Thoracic aorta (tissue), 2 donors: ENCODE measurements at regions not wholly inside any gene's neighbourhood (a gene's known extent, or its start where the extent isn't known, plus 50 kb on each side); places are given as distances from the start of the nearest gene placed in this dataset.

Source experiments
- ATAC-seq: fragments of 150-250 bp; one replicate; pipeline ENCODE4 v1.8.0; 2017; ENCODE audit warnings: low read depth; ENCODE audit not compliant: insufficient number of reproducible peaks, low FRiP score
- DNase-seq: peaks from one replicate; pipeline ENCODE4 v3.0.0-alpha.2; 2020; ENCODE audit warnings: low spot score
- H3K27ac ChIP-seq, 2 donors: fragments of 200-600 bp; sonication (generic); 1 replicate in 1 of 2; 2 replicates in 1 of 2; pipeline ENCODE4 v1.5.1; 2016; ENCODE audit warnings: mild to moderate bottlenecking in 2 of 2, moderate library complexity in 2 of 2
- H3K27me3 ChIP-seq: fragments of 200-600 bp; sonication (generic); replicated peaks from 2 replicates; pipeline ENCODE4 v1.6.0; 2016; ENCODE audit warnings: mild to moderate bottlenecking; ENCODE audit not compliant: insufficient read depth
- H3K36me3 ChIP-seq: fragments of 200-600 bp; sonication (generic); one replicate; pipeline ENCODE4 v1.5.1; 2016
- H3K4me1 ChIP-seq, 2 donors: fragments of 200-600 bp; sonication (generic); 1 replicate in 1 of 2; 2 replicates in 1 of 2; pipeline versions ENCODE4 v1.5.1 to v1.6.0; 2016; ENCODE audit warnings: low read depth in 2 of 2, mild to moderate bottlenecking in 1 of 2; ENCODE audit not compliant: control insufficient read depth in 1 of 2
- H3K4me3 ChIP-seq: fragments of 200-600 bp; sonication (generic); 2 replicates; pipeline ENCODE4 v1.5.1; 2016; ENCODE audit warnings: mild to moderate bottlenecking
- H3K9me3 ChIP-seq: fragments of 200-600 bp; sonication (generic); 2 replicates; pipeline ENCODE4 v1.5.1; 2016
- TF ChIP-seq, protein P1 (sequence below): fragments of 200-600 bp; sonication (generic); IDR thresholded peaks from one replicate; pipeline ENCODE4 v1.5.1; 2019; ENCODE audit warnings: antibody characterized with exemption

- Histone ChIP-seq H3K9me3 (no peaks in the 10 kb centered on the region), H3K4me1 (no peaks in the 10 kb centered on the region), H3K36me3 (no peaks in the 10 kb centered on the region), H3K27me3 (no peaks in the 10 kb centered on the region), H3K4me3 (no peak overlapping the region), H3K27ac (no peak overlapping the region)
- DNase-seq (no peak), ATAC-seq (no peak)
- TF ChIP-seq, protein P1, sequence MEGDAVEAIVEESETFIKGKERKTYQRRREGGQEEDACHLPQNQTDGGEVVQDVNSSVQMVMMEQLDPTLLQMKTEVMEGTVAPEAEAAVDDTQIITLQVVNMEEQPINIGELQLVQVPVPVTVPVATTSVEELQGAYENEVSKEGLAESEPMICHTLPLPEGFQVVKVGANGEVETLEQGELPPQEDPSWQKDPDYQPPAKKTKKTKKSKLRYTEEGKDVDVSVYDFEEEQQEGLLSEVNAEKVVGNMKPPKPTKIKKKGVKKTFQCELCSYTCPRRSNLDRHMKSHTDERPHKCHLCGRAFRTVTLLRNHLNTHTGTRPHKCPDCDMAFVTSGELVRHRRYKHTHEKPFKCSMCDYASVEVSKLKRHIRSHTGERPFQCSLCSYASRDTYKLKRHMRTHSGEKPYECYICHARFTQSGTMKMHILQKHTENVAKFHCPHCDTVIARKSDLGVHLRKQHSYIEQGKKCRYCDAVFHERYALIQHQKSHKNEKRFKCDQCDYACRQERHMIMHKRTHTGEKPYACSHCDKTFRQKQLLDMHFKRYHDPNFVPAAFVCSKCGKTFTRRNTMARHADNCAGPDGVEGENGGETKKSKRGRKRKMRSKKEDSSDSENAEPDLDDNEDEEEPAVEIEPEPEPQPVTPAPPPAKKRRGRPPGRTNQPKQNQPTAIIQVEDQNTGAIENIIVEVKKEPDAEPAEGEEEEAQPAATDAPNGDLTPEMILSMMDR: no peak
Measured at GRCh38 chr17:73887739-73888138, 243.5 kb upstream of the SDK2 start.

- no peaks in the 10 kb centered on the region for H3K36me3 ChIP-seq
- no peaks in the 10 kb centered on the region for H3K9me3 ChIP-seq
- H3K4me1 ChIP-seq: no peaks in the 10 kb centered on the region
- ATAC-seq (no peak), DNase-seq (no peak)
- no peak overlapping the region for H3K4me3 ChIP-seq
- TF ChIP-seq, protein P1: no peak
- no peak overlapping the region for H3K27ac ChIP-seq
- no peaks in the 10 kb centered on the region for H3K27me3 ChIP-seq
Measured at GRCh38 chr17:73888862-73889261, 244.6 kb upstream of the SDK2 start.

DNA sequence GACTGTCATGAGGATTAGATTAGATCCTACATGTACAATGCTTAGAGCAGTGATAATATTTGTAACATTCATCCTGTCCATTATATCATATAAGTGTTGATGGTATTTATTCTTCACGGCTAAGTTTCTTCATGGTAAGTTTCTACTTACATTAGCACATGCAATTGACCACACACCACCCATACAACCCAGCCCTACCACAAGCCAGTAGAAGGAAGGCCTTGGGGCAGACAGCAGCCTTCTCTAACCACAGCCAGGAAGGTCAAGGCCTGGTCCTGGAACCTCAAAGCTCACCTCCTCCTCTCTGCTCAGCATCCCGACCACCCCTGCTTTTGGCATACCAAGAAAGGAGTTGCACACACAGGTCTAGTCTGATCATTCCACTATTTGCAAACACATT, 245.2 kb upstream of the SDK2 start:
- ATAC-seq (no peak), DNase-seq (no peak)
- TF ChIP-seq, protein P1: no peak
- Histone ChIP-seq H3K36me3 (no peaks in the 10 kb centered on the region), H3K27me3 (no peaks in the 10 kb centered on the region), H3K9me3 (no peaks in the 10 kb centered on the region), H3K27ac (no peak overlapping the region), H3K4me1 (no peaks in the 10 kb centered on the region), H3K4me3 (no peak overlapping the region)

DNA sequence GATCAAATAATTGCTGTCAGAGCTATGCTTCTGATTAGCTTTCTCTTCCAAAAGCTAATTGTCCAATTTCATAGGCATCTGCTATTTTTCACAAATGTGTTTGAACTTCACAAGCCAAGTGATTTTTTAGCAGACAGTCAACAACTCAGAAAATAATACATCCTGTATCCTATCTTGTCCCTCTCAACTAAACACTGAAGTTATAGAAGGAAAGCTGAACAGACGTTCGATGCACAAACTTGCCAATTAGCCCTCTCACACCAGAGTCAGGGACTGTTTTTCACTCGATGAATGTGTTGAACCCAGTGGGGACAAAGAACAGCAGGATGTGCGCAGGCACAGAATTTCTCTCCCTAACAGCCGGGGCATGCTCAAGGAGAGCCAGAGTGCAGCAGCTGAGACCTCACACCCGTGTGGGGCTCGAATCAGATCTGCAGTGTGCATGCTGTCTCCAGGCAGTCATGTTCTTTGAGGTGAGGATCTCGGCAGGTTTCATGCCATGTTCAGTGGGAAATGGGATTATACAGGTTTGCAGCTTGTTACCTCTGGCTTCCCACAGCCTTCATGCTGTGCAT, 246.7 kb upstream of the SDK2 start:
- H3K4me3 ChIP-seq: no peak overlapping the region
- DNase-seq (no peak), ATAC-seq (no peak)
- H3K27ac ChIP-seq: no peak overlapping the region
- no peaks in the 10 kb centered on the region for H3K9me3 ChIP-seq
- no peaks in the 10 kb centered on the region for H3K36me3 ChIP-seq
- TF ChIP-seq, protein P1: no peak
- H3K4me1 ChIP-seq: no peaks in the 10 kb centered on the region
- H3K27me3 ChIP-seq: no peaks in the 10 kb centered on the region

GRCh38 chr17:73895157-73895556, 250.9 kb upstream of the SDK2 start:
- Histone ChIP-seq H3K4me3 (no peak overlapping the region), H3K36me3 (no peaks in the 10 kb centered on the region), H3K9me3 (no peaks in the 10 kb centered on the region), H3K4me1 (no peaks in the 10 kb centered on the region), H3K27me3 (no peaks in the 10 kb centered on the region), H3K27ac (no peak overlapping the region)
- ATAC-seq (no peak), DNase-seq (no peak)
- TF ChIP-seq, protein P1: no peak
